ENCODE measurements at regions not wholly inside any gene's neighbourhood (a gene's known extent, or its start where the extent isn't known, plus 50 kb on each side); places are given as distances from the start of the nearest gene placed in this dataset.

GRCh38 chr2:176647325-176648165 lies 378.3 kb downstream of the MTX2 start:
- TF ChIP-seq GATA3 (IDR thresholded peaks at IDR 0.05; ENCODE audit: low read depth, low read length) (no peak), GATA2 (IDR thresholded peaks at IDR 0.05; ENCODE audit: low read depth, low read length) (no peak)

Measured in SH-SY5Y (cell line).